Upper lobe of left lung (tissue), 6 donors: ENCODE measurements at regions not wholly inside any gene's neighbourhood (a gene's known extent, or its start where the extent isn't known, plus 50 kb on each side); places are given as distances from the start of the nearest gene placed in this dataset.

Source experiments
- ATAC-seq, 2 donors: fragments of 200-7000 bp; cut with Tn5 transposase; one replicate each; pipeline ENCODE4 v1.9.1; 2022; ENCODE audit warnings: mild to moderate bottlenecking in 2 of 2, moderate library complexity in 2 of 2; ENCODE audit not compliant: low FRiP score in 2 of 2
- DNase-seq, 2 donors: peaks; one replicate each; pipeline ENCODE4 v3.0.0-alpha.2; 2019 to 2020
- H3K27ac ChIP-seq, 4 donors: fragments of 200-600 bp; sonication (generic); one replicate each; pipeline ENCODE4 v1.5.1; 2016 to 2019
- H3K27me3 ChIP-seq, 4 donors: fragments of 200-600 bp; sonication (generic); one replicate each; pipeline ENCODE4 v1.5.1; 2017 to 2019
- H3K36me3 ChIP-seq, 4 donors: fragments of 200-600 bp; sonication (generic); one replicate each; pipeline ENCODE4 v1.5.1; 2016 to 2019
- H3K4me1 ChIP-seq, 4 donors: fragments of 200-600 bp; sonication (generic); one replicate each; pipeline ENCODE4 v1.5.1; 2018 to 2019
- H3K4me3 ChIP-seq, 4 donors: fragments of 200-600 bp; sonication (generic); one replicate each; pipeline ENCODE4 v1.5.1; 2017 to 2019; ENCODE audit warnings: mild to moderate bottlenecking in 2 of 4, moderate library complexity in 1 of 4
- H3K9me3 ChIP-seq, 4 donors: fragments of 200-600 bp; sonication (generic); one replicate each; pipeline ENCODE4 v1.5.1; 2018 to 2019
- EP300 ChIP-seq, 4 donors: sonication (generic); formaldehyde crosslinking; IDR thresholded peaks; one replicate each; pipeline ENCODE4 v1.5.1; 2017; ENCODE audit warnings: antibody characterized with exemption in 4 of 4, control low read depth in 2 of 4
- POLR2A ChIP-seq, 4 donors: fragments of 450-650 bp; IDR thresholded peaks; one replicate each; pipeline ENCODE4 v1.5.1; 2016 to 2017; ENCODE audit warnings: antibody characterized with exemption in 4 of 4, mild to moderate bottlenecking in 2 of 4
- POLR2AphosphoS5 ChIP-seq, 2 donors: sonication (generic); formaldehyde crosslinking; IDR thresholded peaks; one replicate each; pipeline ENCODE4 v1.5.1; 2017; ENCODE audit warnings: antibody characterized with exemption in 2 of 2
- WGBS, 2 donors: methylation state at CpG; one replicate each; pipeline ENCODE4 v1.1.5; 2017 to 2018; 5-methylcytosine and 5-hydroxymethylcytosine counted together
- TF ChIP-seq, protein P1 (sequence below), 6 experiments: fragments of 450-650 bp in 4 of 6; fragments of 200-600 bp in 2 of 6; sonication (generic) in 2 of 6; IDR thresholded peaks; one replicate each; pipeline ENCODE4 v1.5.1; 2016 to 2019; ENCODE audit warnings: antibody characterized with exemption in 6 of 6
- donor health status: DM: no; HTN: no; CAD: no; lungs with moderate emphysema.
- donor health status: DM: no; HTN: yes; CAD: no; lungs with severe emphysema.

DNA sequence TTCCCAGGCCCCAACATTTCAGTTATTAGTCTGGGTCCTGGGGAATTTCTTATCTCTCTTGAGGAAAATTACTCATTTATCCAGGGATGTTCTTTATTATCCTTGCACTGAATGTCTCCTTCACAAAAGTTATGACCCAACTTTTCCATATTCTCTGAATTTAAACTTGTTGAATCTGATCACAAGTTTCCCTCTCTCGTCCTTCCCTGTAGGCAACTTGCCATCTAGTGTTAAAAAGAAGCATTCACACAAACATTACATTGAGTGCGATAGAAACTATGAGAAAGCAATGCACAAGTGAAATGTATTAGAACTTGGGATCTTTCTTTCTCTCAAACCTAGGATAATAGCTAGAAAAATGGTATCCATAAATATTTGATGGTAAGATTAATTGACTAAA is 608.4 kb downstream of the FSCB start:
- H3K36me3 ChIP-seq = no peaks in the 10 kb centered on the region
- ATAC-seq = no peak
- no peak for DNase-seq
- 71 to 74% methylated on average over 2 of the region's 2 CpGs for WGBS, 2 donors
- H3K27me3 ChIP-seq = no peaks in the 10 kb centered on the region
- H3K4me1 ChIP-seq = no peaks in the 10 kb centered on the region
- TF ChIP-seq POLR2AphosphoS5 (IDR thresholded peaks at IDR 0.05) (no peak), POLR2A (IDR thresholded peaks at IDR 0.05) (no peak), EP300 (IDR thresholded peaks at IDR 0.05) (no peak)
- TF ChIP-seq, protein P1, sequence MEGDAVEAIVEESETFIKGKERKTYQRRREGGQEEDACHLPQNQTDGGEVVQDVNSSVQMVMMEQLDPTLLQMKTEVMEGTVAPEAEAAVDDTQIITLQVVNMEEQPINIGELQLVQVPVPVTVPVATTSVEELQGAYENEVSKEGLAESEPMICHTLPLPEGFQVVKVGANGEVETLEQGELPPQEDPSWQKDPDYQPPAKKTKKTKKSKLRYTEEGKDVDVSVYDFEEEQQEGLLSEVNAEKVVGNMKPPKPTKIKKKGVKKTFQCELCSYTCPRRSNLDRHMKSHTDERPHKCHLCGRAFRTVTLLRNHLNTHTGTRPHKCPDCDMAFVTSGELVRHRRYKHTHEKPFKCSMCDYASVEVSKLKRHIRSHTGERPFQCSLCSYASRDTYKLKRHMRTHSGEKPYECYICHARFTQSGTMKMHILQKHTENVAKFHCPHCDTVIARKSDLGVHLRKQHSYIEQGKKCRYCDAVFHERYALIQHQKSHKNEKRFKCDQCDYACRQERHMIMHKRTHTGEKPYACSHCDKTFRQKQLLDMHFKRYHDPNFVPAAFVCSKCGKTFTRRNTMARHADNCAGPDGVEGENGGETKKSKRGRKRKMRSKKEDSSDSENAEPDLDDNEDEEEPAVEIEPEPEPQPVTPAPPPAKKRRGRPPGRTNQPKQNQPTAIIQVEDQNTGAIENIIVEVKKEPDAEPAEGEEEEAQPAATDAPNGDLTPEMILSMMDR (IDR thresholded peaks at IDR 0.05) = no peak
- no peak overlapping the region for H3K27ac ChIP-seq
- no peak overlapping the region for H3K4me3 ChIP-seq
- H3K9me3 ChIP-seq = no peaks in the 10 kb centered on the region

DNA sequence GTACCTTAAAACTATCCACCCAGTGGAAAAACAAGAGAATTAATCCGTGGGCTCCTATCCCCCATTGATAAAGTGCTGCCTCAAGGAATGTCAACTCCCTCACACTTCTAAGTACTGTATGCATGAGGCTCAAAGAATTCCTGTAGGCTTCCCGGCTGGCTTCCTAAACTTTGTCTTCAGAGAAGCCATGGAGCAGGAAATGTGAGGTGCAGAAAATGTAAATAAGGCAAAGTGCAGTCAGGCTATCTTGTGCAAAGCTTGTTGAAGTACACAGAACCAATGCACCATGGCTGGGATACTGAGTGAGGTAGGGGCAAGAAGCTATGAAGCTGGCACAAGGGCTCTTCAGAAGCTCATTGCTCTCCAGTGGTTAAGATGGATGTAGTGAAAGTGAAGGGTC is 611.0 kb downstream of the FSCB start:
- no peaks in the 10 kb centered on the region for H3K36me3 ChIP-seq
- H3K4me3 ChIP-seq = no peak overlapping the region
- no peaks in the 10 kb centered on the region for H3K4me1 ChIP-seq
- TF ChIP-seq POLR2AphosphoS5 (IDR thresholded peaks at IDR 0.05) = no peak
- TF ChIP-seq POLR2A (IDR thresholded peaks at IDR 0.05) = no peak
- TF ChIP-seq, protein P1 (IDR thresholded peaks at IDR 0.05) = no peak
- no peak for TF ChIP-seq EP300 (IDR thresholded peaks at IDR 0.05)
- no peaks in the 10 kb centered on the region for H3K27me3 ChIP-seq
- DNase-seq (no peak), ATAC-seq (no peak)
- no peaks in the 10 kb centered on the region for H3K9me3 ChIP-seq
- WGBS, 2 donors = 46 to 56% methylated on average over 2 of the region's 2 CpGs
- no peak overlapping the region for H3K27ac ChIP-seq

DNA sequence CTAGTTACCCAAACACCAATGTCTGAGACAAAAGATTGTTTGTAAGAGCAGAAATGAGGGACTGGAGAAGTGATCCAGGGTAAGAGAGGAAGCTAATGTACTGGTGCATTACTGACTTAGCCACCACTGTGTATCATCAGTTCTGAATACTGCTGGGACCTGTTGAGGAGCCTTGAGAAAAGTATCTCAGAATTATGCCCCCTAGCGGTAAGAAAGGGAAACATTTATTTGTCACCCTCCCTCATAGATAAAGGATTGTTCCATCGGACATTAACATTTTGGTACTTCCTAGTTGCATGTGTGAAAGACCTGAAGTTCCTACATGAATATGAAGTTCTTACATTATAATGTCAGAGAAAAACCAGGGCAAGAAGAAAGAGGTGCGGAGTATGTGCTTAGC is 612.5 kb downstream of the FSCB start:
- DNase-seq = no peak
- ATAC-seq = no peak
- Histone ChIP-seq H3K9me3 (no peaks in the 10 kb centered on the region), H3K4me1 (no peaks in the 10 kb centered on the region), H3K36me3 (no peaks in the 10 kb centered on the region), H3K27me3 (no peaks in the 10 kb centered on the region), H3K4me3 (no peak overlapping the region), H3K27ac (no peak overlapping the region)
- 52 to 57% methylated on average over 3 of the region's 3 CpGs for WGBS, 2 donors
- no peak for TF ChIP-seq POLR2AphosphoS5 (IDR thresholded peaks at IDR 0.05)
- TF ChIP-seq, protein P1 (IDR thresholded peaks at IDR 0.05) = peak in 3 of 6 experiments; percentile 8 to 34 (median 15)

DNA sequence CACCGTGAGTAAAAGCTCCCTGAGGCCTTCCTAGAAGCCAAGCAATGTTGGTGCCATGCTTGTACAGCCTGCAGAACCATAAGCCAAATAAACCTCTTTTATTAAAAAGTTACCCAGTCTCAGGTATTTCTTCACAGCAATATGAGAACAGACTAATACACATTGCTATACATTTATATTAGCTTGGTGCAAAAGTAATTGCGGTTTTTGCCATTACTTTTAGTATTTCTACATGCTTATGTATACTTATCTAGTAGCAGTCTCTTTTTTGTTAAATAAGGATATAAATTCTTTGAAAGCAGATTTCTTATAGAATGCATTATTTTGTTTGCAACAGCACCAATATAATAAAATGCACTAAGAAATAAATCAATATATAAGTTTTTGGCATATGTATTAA is 619.6 kb downstream of the FSCB start:
- no peak for ATAC-seq
- H3K4me1 ChIP-seq = no peaks in the 10 kb centered on the region
- TF ChIP-seq POLR2AphosphoS5 (IDR thresholded peaks at IDR 0.05) = no peak
- TF ChIP-seq POLR2A (IDR thresholded peaks at IDR 0.05) = no peak
- TF ChIP-seq EP300 (IDR thresholded peaks at IDR 0.05) = no peak
- TF ChIP-seq, protein P1 (IDR thresholded peaks at IDR 0.05) = no peak
- no peaks in the 10 kb centered on the region for H3K36me3 ChIP-seq
- H3K27ac ChIP-seq = no peak overlapping the region
- 88 to 90% methylated on average over 2 of the region's 2 CpGs for WGBS, 2 donors
- H3K4me3 ChIP-seq = no peak overlapping the region
- no peaks in the 10 kb centered on the region for H3K27me3 ChIP-seq
- no peaks in the 10 kb centered on the region for H3K9me3 ChIP-seq
- DNase-seq = no peak

DNA sequence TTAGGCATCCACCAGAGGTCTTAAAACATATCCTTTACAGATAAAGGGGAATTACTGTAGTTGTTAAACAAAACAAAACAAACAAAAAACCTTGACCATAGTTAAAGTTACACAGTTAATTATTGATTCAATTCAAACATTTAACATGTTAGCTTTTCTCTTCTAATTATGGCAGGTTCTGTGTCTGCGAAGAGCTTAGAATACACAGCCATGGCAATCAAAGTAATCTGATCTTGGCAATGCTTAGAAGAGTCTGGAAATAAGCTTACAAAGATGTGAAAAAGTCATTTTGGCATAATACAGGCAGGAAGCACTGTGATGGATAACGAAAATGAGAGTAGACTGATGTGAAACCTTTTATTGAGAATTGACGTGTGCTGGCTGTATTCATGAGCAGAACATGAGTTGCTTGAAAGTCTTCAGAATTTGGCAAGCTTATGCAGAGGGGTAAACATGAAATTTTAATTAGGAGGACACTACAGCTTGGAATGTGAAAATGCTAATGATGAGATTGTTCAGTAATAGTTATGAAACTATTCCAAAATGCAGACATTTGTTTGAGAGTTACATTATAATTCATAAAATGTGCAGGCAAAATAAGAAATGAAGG is 629.6 kb downstream of the FSCB start:
- WGBS, 2 donors = 42 to 54% methylated on average over 3 of the region's 3 CpGs
- no peak overlapping the region for H3K4me3 ChIP-seq
- DNase-seq (no peak), ATAC-seq (no peak)
- H3K9me3 ChIP-seq = no peaks in the 10 kb centered on the region
- H3K4me1 ChIP-seq = no peaks in the 10 kb centered on the region
- no peaks in the 10 kb centered on the region for H3K27me3 ChIP-seq
- H3K27ac ChIP-seq = no peak overlapping the region
- TF ChIP-seq, protein P1 (IDR thresholded peaks at IDR 0.05) = no peak
- TF ChIP-seq POLR2A (IDR thresholded peaks at IDR 0.05) (no peak), EP300 (IDR thresholded peaks at IDR 0.05) (no peak), POLR2AphosphoS5 (IDR thresholded peaks at IDR 0.05) (no peak)
- no peaks in the 10 kb centered on the region for H3K36me3 ChIP-seq
